HG02798 (cell line): ENCODE measurements at regions not wholly inside any gene's neighbourhood (a gene's known extent, or its start where the extent isn't known, plus 50 kb on each side); places are given as distances from the start of the nearest gene placed in this dataset.

Experiments used
- ATAC-seq: cut with Tn5 transposase; IDR thresholded peaks from one replicate; pipeline ENCODE4 v1.9.1; 2021; ENCODE audit warnings: mild to moderate bottlenecking; ENCODE audit not compliant: unreplicated experiment, poor library complexity

DNA sequence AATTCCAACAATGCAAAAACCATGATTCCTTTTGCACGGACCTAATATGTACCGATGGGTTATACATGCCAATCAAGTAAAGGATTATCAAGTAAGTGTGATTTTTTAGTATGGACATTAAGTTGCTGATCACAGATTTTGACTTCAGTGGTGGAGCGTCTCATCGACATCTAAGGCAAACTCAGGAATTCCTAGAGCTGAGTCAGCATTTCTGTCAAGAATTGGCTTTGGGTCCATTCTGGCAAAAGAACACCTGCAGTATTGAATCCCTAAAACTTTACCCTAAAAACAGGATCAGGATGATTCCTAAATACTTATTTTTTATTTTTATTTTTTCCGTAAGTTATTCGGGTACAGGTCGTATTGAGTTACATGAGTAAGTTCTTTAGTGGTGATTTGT lies 83.6 kb downstream of the HPGD start:
- no peak for ATAC-seq

DNA sequence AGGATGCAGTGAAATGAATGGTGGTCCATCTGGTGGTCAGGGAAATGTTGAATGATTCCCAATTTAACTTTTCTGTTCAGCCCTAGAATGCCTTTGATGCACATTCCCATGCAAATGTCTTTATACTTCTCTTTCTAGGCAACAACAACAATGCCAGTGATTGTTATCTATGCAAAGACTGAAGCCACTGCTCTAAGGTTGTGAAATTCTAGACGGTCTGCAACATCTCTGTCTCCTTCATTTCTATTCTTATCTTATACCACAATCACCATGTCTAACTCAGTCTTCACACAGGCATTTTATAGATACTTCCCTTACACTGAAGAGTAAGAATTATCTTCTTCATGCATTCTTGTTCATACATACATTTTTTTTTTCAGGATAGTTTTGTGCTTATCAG lies 84.5 kb downstream of the HPGD start:
- no peak for ATAC-seq

DNA sequence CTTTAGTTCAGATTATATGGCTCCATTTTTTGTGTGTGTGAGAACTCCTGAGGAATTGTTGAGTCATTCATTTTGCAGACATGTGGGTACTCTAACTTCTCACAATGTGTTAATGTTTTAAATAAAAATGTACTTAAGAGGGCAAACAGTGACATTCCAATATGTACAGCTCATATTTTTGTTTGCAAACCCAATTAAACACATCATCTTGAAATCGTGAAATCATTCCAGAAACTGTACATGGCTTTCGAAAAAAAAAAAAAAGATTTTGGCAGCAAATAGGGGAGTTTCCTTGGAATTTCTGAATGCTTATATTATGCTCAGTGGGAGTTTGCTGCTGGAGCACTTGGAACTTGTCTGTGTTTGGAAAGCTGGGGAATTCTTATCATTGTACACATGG lies 85.0 kb downstream of the HPGD start:
- no peak for ATAC-seq

DNA sequence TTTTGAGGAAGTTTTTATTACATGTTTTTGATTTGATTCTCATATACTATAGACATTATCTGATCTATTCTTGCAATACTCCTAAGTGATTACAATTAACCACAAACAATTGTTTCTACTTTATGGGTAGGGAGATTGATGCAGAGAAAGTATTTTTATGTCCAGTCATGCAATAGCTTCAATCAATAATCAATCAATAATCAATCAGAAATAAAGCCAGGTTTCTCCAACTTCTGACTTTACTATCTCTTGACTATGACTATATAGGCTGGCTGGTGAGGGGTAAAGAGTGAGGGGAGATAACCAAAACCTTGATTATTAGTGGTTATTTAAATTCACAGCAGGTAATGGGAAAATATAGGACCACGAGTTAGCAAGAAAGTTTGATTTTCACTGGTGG lies 85.9 kb downstream of the HPGD start:
- no peak for ATAC-seq

DNA sequence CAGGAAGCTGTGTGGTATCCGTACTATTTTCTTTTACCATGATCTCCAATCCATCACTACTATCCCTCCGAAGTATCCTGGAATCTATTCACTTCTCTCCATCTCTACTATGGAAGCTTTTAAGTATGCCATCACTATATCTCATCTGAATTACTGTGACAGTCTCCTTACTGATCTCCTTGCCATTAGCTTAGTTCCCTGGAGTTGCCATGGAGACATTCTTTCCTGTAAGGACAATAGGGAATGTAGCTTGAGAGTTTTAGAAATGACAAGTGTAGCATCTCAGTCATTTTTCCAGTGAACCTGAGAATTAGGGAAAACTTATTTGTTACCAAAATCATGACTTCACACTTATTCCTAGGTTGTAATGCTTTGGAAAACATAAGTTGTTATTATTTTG lies 86.3 kb downstream of the HPGD start:
- no peak for ATAC-seq

DNA sequence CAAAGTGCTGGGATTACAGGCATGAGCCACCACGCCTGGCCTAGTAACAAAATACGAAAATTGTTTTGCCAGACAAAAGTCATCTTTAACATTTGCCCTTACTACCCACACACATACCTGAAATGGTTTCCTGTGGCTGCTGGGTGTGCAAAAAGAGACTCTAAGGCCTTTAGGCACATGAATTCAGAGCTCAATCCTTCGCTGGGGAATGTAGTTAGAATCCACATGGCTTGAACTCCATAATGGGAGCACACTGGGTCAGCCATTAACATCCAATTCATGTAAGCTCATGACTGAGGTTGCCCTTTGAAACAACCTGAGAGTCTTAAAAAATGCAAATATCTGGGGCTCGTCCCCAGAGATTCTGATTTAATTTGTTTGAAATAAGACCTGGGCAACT lies 87.8 kb downstream of the HPGD start:
- no peak for ATAC-seq

DNA sequence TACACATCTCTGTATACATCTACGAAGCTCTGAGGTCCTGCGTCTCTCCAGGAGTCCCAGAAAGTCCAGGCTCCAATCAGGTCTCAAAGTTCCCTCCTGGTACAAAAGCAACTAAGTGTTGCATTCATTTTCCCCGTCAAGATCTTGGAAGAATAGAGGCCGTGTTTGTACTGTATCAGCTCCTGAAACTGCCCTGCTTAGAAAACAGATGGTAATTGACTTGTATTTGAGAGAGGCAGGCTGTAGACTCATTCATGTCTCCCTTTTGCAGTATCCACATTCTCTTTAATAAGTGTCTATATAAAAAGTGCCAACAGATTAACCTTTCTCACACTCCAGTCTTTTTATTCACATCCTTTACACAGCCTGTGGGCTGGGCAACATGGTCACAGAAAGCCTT lies 91.7 kb downstream of the HPGD start:
- ATAC-seq = no peak

DNA sequence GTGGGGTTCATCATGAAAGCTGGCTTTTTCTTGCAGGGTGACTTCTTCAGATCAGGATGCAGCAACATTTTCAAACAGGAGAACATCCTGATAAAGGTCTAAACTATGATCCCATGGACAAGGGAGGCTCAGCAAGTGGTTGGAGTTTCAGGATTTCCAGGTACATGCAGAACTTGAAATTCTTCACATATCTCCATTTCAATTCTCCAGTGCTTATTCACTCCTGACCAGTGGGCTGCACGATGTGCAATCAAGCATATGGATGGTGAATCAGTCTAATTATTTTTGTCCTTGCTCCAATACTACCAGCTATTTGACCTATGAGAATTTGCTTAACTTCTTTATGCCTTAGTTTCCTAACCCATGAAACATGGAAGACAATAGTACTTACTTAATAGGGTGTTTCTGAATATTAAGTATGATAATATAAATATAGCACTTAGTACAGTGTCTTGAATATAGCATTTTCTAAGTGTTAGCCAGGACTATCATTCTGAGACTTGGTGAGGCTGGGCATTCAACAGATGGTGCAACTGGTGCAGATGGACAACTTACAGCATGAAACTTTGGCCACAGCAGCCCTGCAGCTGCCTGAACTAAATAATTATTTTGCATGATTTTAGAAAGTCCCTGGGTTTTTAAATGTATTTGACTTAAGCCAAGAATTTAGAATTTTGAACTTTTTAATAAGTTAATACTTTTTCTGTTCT lies 92.4 kb downstream of the HPGD start:
- no peak for ATAC-seq

DNA sequence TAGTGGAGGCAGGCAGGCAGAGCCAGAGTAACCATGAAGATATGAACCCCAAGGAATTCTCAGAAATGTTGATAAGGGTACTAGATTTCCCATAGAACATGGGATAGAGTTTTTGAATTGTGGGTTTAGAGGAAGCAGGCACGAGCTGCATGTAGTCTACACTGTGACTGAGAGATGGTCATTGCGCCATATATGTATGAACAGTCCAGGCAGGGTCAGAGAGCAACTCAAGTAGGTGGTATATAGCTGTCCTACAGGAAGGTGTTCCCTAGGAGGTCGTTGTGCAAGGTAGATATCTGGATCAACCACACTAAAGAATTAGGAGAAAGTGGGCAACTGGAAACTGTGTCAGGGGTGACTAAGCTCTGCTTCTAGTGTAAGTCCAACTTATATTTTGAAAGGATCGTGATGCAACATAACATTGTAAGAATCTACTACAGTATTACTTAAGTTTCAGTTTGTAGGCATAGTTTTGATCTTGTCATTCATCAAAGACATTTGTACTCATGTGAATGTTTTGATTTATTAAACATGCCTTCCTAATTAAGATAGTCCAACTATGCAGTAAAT lies 94.6 kb downstream of the HPGD start:
- no peak for ATAC-seq

DNA sequence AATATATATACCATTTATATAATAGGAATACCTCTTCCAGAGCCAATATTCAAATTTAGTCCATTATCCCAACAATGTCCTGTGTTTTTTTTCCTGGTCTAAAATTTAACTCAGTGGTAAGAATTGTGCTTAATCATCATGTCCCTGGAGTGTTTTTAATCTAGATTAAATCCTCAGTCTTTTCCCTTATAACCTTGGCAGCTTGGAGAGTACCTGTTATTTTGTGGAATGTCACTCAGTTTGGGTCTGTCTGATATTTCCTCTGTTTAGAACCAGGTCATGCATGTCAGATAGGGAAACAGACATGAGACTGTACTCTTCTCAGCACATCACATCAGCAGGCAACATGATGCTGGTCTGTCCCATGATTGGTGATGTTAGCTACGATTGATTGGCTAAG lies 96.6 kb downstream of the HPGD start:
- no peak for ATAC-seq

DNA sequence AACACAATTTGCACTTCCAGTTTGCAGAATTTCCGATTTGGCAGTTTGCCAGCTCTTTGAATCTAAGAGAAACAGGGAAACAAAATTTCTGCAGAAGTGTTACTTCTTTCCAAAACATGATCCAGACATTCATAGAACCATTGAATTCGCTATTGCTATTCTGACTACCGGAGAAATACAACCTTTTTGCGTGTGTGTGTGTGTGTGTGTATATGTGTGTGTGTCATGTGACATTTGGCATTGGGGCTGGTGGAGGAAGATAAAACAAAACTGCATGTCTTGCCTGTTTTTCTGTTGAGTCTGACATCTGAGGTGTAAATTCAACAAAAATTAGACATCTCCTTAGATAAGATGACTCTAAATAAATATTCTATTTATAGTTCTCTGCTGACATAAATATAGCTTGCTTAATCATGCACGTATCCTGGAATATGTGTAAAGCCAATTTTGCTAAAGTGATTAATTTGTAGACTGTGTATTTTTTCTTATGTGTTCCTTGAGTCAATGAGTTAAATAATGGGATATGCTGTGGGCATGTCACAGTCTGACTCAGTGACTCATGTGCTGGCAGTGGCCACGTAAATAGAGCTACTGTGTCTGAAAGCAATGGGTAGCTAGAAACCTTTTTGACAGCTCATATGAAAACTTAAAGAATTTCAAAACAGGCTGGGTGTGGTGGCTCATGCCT lies 98.9 kb downstream of the HPGD start:
- peak; percentile 71 for ATAC-seq

DNA sequence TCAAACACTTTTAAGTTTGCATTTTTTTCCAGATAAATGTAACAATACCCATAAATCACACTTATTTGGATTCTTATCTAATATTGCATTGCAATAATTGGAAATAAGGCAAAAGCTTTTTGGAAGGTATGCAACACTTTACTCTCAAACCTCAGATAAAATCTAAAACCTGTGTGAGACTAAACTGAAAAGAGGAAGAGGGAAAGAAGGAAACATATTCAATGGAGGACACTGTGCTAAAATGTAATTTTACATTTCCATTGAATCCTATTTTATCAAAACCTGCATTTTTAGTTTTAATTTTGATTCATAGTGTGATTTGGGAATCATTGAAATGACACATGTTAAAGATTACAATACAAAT lies 99.4 kb downstream of the HPGD start:
- no peak for ATAC-seq

DNA sequence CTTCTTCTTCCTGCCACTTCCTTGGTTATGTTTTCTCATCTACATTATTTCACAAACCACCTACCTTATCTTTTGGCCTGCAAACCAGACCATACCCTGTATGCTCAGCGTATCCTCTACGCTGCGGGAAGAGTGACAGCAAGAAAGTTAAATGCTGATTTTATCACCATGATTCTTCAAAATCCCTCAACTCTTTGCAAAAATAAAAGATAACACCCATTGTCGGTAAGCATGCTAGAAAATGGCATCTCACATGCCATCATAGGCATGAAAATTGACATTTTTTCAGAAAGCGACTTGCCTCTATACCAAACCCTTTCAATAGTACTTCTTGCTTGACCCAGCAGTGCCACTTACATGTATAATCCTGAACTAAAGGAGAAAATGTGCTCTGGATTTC lies 102.0 kb downstream of the HPGD start:
- ATAC-seq = no peak

DNA sequence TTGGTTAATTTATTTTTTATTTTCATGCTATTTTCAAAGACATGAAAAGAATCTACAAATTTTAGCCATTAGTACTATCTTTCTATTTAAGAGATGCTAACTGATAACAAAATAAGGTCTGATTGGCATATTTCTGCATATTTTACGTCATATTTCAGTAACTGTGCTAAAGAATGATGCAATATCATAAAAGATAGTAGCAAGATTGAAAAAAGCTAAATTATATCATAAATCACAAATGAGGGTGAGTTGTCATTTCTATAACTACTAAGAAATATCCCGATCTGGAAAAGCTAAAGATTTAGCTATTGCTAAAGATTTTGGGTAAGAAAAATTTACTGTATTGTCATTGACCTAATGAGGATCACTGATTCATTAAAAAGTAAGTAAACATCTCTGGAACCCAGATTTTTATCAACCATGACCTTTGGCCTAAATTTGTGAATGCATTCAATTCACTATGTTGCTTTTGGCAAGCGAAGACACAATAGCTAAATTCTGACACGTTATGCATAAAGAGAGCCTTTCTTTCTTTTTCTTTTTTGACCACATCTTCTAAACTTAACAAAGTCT lies 103.6 kb downstream of the HPGD start:
- ATAC-seq = no peak

DNA sequence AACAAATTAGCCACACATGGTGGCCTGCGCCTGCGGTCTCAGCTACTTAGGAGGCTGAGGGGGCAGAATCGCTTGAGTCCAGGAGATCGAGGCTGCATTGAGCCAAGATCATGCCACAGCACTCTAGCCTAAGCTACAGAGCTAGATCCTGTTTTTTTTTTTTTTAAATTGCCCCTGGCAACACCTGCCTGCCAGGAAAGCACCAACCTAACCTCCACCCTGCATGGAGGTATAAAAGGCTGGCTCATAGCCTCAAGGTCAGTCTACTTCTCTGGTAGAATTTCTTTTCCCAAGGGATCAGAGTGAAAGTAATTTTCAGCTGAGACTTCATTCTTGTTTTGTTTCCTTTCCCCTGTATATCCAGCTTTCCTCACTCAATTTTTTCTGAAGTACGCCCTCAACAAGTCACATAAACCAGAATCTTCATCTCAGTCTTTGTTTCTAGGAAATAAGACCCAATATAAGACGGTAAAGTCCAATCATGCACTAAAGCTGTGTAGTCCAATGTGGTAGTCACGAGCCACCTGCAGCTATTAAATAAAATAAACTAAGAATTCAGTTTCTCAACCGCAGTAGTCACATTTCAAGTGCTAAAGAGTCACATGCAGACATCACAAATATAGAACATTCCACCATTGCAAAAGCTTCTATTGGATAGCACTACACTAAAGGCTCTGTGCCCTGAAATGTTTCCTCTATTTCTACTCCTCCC lies 113.3 kb downstream of the HPGD start:
- ATAC-seq = no peak

DNA sequence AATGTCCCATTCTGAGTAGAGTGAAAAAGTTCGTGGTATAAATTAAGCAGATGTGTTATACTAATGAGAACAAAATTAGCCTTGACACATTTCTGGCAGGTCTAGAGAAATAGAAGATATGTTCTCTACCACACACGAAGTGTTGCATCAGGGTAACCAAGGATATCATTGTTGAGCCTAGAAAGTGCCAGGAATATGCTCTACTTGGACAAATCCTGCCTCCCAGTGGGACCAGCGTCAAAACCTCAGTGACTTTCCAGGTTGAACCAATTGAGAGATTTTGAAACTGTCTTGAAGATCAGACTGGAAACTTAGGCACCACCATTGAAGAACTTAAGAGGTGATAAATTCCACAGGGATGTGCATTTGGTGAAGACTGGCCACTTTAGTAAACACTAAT lies 115.9 kb downstream of the HPGD start:
- ATAC-seq = no peak

DNA sequence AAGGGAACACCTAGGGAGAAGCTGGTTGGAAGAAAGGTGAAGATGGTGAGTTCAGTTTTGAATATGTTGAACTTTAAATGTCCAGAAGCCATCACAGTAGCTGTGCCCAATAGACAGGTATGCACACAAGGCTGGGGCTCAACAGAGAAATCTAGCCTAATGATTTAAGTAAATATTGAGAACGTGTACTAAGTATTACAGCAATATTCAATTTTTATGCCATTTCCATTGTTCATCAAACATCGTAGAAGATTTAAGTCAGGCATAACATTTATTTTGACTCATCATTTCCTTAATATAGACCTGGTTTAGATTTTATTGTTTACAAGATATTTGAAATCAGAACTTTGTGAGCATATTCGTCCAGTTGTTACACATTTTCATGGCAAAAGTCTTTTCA lies 116.4 kb downstream of the HPGD start:
- ATAC-seq = no peak

DNA sequence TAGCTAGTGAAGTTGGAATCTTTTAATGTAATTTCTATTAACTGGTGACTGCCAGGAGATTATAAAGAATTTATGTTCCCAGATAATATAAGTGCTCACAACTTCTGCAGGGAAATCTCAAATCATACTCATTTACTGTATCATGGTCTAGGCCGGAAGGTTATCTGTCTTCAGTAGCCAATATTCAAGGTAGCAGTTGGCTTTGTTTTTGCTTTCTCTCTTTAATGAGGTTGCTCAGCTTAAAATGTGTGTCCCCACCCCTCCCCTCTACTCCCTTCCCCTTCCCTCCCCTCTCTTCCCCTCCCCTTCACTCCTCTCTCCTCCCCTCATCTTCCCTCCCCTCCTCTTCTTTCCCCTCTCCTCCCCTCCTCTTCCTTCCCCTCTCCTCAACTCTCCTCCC lies 117.6 kb downstream of the HPGD start:
- no peak for ATAC-seq

DNA sequence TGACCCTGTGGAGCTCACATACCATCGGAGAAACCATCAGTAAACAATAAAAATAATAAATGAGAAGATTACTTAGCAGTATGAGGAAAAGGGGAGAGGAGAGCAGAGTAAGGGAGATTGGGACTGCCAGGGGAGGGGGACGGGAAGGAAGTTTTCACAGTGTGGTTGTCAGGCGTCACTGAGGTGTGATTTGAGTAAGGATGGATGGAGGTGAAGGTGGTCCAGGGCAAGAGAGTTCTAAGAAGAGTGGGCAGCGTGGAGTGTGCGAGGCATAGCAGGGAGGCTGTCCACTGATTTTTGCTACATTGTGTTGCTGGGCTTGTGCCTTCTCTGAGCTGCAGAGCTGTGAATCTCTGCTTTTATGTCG lies 119.1 kb downstream of the HPGD start:
- no peak for ATAC-seq

DNA sequence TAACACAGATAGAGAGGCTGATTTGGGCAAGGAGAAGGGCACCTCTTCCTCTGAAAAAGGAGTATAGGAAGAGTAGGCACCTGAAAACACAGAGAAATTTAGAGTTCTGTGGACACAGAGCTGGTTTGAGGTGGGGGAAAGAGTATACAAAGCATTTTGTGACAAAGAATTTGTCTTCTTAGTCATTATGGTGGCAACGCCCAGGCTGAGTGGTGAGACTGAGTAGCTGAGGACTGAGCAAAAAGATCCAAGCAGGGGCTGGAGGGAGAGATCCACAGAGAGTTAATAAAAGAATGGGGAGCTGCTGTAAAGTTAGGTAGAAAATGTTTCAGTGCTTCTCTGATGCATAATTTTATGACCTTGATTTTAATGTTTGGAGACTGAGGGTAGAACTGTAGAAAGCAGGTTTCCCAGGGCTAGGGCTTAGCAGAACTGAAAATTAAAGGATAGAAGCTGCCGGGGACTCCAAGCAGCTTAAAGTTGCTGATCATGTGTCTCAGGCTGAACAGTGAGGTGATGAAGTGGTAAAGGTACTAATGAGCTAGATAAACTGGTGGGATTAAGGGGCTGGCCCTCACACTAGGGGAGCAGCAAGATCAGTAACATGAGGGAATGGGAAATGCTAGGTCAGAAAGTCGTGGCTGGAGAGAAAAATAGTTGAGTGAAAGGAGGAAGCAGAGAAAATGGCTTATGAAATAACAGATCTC lies 118.9 kb downstream of the CEP44 start:
- no peak for ATAC-seq
